ENCODE measurements at regions not wholly inside any gene's neighbourhood (a gene's known extent, or its start where the extent isn't known, plus 50 kb on each side); places are given as distances from the start of the nearest gene placed in this dataset.

DNA sequence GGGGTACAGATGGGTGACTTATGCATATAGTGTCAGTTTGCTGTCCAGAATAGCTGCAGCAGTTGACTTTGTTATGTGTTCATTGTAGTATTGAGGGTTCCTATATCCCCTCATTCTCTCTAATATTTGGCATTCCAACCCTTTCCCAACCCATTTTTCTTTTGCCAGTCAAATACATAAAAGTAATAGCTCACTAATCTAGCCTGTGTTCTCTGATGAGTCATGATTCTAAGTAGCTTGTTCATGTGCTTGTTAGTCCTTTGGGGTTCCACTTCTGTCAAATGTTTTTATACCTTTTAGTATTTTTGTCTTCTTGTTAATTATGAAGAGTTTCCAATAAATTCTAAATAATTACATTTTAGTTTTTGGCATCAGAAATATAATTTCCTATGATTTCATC, 99.2 kb upstream of the MROH9 start:
- no peaks in the 10 kb centered on the region for H3K36me3 ChIP-seq (ENCODE audit: low read depth)
- no peaks in the 10 kb centered on the region for H3K4me1 ChIP-seq (replicated peaks; ENCODE audit: insufficient read depth)
- no peaks in the 10 kb centered on the region for H3K27me3 ChIP-seq (ENCODE audit: insufficient read depth, low read depth)
- H3K9me2 ChIP-seq (ENCODE audit: insufficient read depth) = no peaks in the 10 kb centered on the region
- H3K4me3 ChIP-seq = no peak overlapping the region
- no TSS peak for BruUV-seq (replicated peaks)
- H3K4me2 ChIP-seq = no peak overlapping the region
- intact Hi-C loops (cut with micrococcal nuclease; ENCODE audit: unreplicated experiment) = no loop called here
- ChIA-PET CTCF (interaction anchor here (0.6 kb wide), 1 partner anchor 10 kb away, joined by 3 read pairs; no protein-coding TSS in a partner anchor), POLR2A (ENCODE audit: unreplicated experiment) (no interaction called here)
- H3F3A ChIP-seq (ENCODE audit: insufficient read depth, low read depth) = no peaks in the 10 kb centered on the region
- no peaks in the 10 kb centered on the region for H3K9me3 ChIP-seq (ENCODE audit: insufficient read depth, low read depth)
- no peaks in the 10 kb centered on the region for H4K20me1 ChIP-seq (ENCODE audit: insufficient read depth)
- H2AFZ ChIP-seq = no peak overlapping the region
- H3K27ac ChIP-seq = no peak overlapping the region
- no peak for TF ChIP-seq CTCF (conservative IDR thresholded peaks at IDR 0.05)
- TF ChIP-seq EZH2 (IDR thresholded peaks at IDR 0.05; ENCODE audit: low read depth) = no peak
- H3K79me2 ChIP-seq (ENCODE audit: low read depth) = no peaks in the 10 kb centered on the region
- DNase-seq = no peak

DNA sequence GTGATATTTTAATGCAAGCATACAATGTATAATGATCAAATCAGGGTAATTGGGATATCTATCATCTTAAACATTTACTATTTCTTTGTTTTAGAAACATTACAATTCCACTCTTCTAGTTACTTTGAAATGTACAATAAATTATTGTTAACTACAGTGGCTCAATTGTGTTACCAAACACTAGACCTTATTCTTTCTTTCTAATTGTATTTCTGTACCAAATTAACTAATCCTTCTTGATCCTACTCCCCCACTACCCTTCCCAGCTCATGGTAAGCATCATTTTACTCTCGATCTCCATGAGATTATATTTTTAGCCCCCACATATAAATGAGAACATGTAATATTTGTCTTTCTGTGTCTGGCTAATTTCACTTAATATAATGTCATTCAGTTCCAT, 95.0 kb upstream of the MROH9 start:
- Histone ChIP-seq H3K4me3 (no peak overlapping the region), H3K79me2 (ENCODE audit: low read depth) (no peaks in the 10 kb centered on the region), H3K4me2 (no peak overlapping the region), H3K4me1 (replicated peaks; ENCODE audit: insufficient read depth) (no peaks in the 10 kb centered on the region), H4K20me1 (ENCODE audit: insufficient read depth) (no peaks in the 10 kb centered on the region), H3K9me2 (ENCODE audit: insufficient read depth) (no peaks in the 10 kb centered on the region), H3K9me3 (ENCODE audit: insufficient read depth, low read depth) (no peaks in the 10 kb centered on the region), H2AFZ (no peak overlapping the region), H3K27me3 (ENCODE audit: insufficient read depth, low read depth) (no peaks in the 10 kb centered on the region), H3F3A (ENCODE audit: insufficient read depth, low read depth) (no peaks in the 10 kb centered on the region), H3K27ac (no peak overlapping the region), H3K36me3 (ENCODE audit: low read depth) (no peaks in the 10 kb centered on the region)
- no TSS peak for BruUV-seq (replicated peaks)
- TF ChIP-seq CTCF (conservative IDR thresholded peaks at IDR 0.05) (no peak), EZH2 (IDR thresholded peaks at IDR 0.05; ENCODE audit: low read depth) (no peak)
- ChIA-PET CTCF (no interaction called here), POLR2A (ENCODE audit: unreplicated experiment) (no interaction called here)
- intact Hi-C loops (cut with micrococcal nuclease; ENCODE audit: unreplicated experiment) = no loop called here
- DNase-seq = no peak

- no peak overlapping the region for H3K27ac ChIP-seq
- ChIA-PET CTCF (no interaction called here), POLR2A (ENCODE audit: unreplicated experiment) (no interaction called here)
- no peaks in the 10 kb centered on the region for H3K36me3 ChIP-seq (ENCODE audit: low read depth)
- H3K9me3 ChIP-seq (ENCODE audit: insufficient read depth, low read depth) = no peaks in the 10 kb centered on the region
- H3K79me2 ChIP-seq (ENCODE audit: low read depth) = no peaks in the 10 kb centered on the region
- H3K4me3 ChIP-seq = no peak overlapping the region
- H3F3A ChIP-seq (ENCODE audit: insufficient read depth, low read depth) = no peaks in the 10 kb centered on the region
- H3K4me2 ChIP-seq = no peak overlapping the region
- H3K4me1 ChIP-seq (replicated peaks; ENCODE audit: insufficient read depth) = no peaks in the 10 kb centered on the region
- intact Hi-C loops (cut with micrococcal nuclease; ENCODE audit: unreplicated experiment) = no loop called here
- DNase-seq = no peak
- no peak overlapping the region for H2AFZ ChIP-seq
- H3K27me3 ChIP-seq (ENCODE audit: insufficient read depth, low read depth) = no peaks in the 10 kb centered on the region
- no peaks in the 10 kb centered on the region for H3K9me2 ChIP-seq (ENCODE audit: insufficient read depth)
- BruUV-seq (replicated peaks) = no TSS peak
- no peaks in the 10 kb centered on the region for H4K20me1 ChIP-seq (ENCODE audit: insufficient read depth)
- TF ChIP-seq EZH2 (IDR thresholded peaks at IDR 0.05; ENCODE audit: low read depth) (no peak), CTCF (conservative IDR thresholded peaks at IDR 0.05) (no peak)
These were observed 82.0 kb upstream of the MROH9 start for GRCh38 chr1:170853302-170853701.
